ENCODE measurements at regions not wholly inside any gene's neighbourhood (a gene's known extent, or its start where the extent isn't known, plus 50 kb on each side); places are given as distances from the start of the nearest gene placed in this dataset.
"Not testable (repeated sequence)": the region's sequence is repeated elsewhere in the genome, so short reads cannot be mapped to it uniquely, and the experiment has no call there.

- DNase-seq = not testable (repeated sequence)
Observed at GRCh38 chr13:52324831-52325230, 81.1 kb downstream of the THSD1 start.

- DNase-seq = no peak
Observed at GRCh38 chr13:52319876-52320275, 86.1 kb downstream of the THSD1 start.

GRCh38 chr13:52309833-52310232 lies 96.1 kb downstream of the THSD1 start:
- not testable (repeated sequence) for DNase-seq

GRCh38 chr13:52306336-52306735 lies 99.6 kb downstream of the THSD1 start:
- DNase-seq = not testable (repeated sequence)

- DNase-seq = not testable (repeated sequence)
Observed at GRCh38 chr13:52303098-52303497, 102.9 kb downstream of the THSD1 start.

GRCh38 chr13:52302688-52303087 lies 103.3 kb downstream of the THSD1 start:
- DNase-seq = not testable (repeated sequence)

GRCh38 chr13:52301810-52302400 lies 104.1 kb downstream of the THSD1 start:
- not testable (repeated sequence) for DNase-seq

GRCh38 chr13:52298079-52298661 lies 107.8 kb downstream of the THSD1 start:
- not testable (repeated sequence) for DNase-seq

GRCh38 chr13:52288891-52289290 lies 117.1 kb downstream of the THSD1 start:
- not testable (repeated sequence) for DNase-seq

GRCh38 chr13:52281387-52281786 lies 122.0 kb upstream of the NEK3 start:
- not testable (repeated sequence) for DNase-seq

- not testable (repeated sequence) for DNase-seq
Observed at GRCh38 chr13:52279408-52279807, 120.0 kb upstream of the NEK3 start.

GRCh38 chr13:52254299-52254698 lies 94.9 kb upstream of the NEK3 start:
- not testable (repeated sequence) for DNase-seq

- not testable (repeated sequence) for DNase-seq
Observed at GRCh38 chr13:52240752-52241151, 81.4 kb upstream of the NEK3 start.

- DNase-seq = peak; percentile 49
Observed at GRCh38 chr13:52235900-52236595, 76.7 kb upstream of the NEK3 start.

GRCh38 chr13:52234928-52235327 lies 75.5 kb upstream of the NEK3 start:
- DNase-seq = not testable (repeated sequence)

GRCh38 chr13:52223063-52223462 lies 63.7 kb upstream of the NEK3 start:
- not testable (repeated sequence) for DNase-seq

GRCh38 chr13:52213920-52214319 lies 54.5 kb upstream of the NEK3 start:
- not testable (repeated sequence) for DNase-seq

GRCh38 chr13:52212886-52213285 lies 53.5 kb upstream of the NEK3 start:
- DNase-seq = not testable (repeated sequence)

GRCh38 chr13:52211416-52211776 lies 52.0 kb upstream of the NEK3 start:
- DNase-seq = not testable (repeated sequence)

- not testable (repeated sequence) for DNase-seq
Observed at GRCh38 chr13:52210564-52211415, 51.4 kb upstream of the NEK3 start.
